ENCODE measurements at regions not wholly inside any gene's neighbourhood (a gene's known extent, or its start where the extent isn't known, plus 50 kb on each side); places are given as distances from the start of the nearest gene placed in this dataset.

DNA sequence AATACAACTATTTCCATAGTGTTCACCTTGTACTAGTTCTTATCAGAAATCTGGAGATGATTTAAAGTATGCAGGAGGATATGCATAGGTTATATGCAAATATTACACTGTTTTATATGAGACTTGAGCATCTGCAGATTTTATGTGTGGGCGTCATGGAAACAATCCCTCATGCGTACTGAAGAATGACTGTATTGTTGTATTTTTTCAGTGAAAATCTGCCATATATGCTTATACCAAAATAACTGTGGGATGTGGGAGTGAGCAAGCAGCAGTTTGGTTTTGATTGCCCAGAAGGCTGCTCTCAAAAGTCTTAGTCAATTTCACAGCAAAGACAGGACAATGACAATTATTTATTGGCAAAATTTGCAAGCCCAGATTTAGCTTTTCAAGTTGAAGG lies 238.8 kb upstream of the PCDH20 start:
- TF ChIP-seq POLR2A (IDR thresholded peaks at IDR 0.05), result no peak
- TF ChIP-seq, protein P1, sequence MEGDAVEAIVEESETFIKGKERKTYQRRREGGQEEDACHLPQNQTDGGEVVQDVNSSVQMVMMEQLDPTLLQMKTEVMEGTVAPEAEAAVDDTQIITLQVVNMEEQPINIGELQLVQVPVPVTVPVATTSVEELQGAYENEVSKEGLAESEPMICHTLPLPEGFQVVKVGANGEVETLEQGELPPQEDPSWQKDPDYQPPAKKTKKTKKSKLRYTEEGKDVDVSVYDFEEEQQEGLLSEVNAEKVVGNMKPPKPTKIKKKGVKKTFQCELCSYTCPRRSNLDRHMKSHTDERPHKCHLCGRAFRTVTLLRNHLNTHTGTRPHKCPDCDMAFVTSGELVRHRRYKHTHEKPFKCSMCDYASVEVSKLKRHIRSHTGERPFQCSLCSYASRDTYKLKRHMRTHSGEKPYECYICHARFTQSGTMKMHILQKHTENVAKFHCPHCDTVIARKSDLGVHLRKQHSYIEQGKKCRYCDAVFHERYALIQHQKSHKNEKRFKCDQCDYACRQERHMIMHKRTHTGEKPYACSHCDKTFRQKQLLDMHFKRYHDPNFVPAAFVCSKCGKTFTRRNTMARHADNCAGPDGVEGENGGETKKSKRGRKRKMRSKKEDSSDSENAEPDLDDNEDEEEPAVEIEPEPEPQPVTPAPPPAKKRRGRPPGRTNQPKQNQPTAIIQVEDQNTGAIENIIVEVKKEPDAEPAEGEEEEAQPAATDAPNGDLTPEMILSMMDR (IDR thresholded peaks at IDR 0.05), result no peak
